Uterus (tissue), 2 donors: ENCODE measurements at regions not wholly inside any gene's neighbourhood (a gene's known extent, or its start where the extent isn't known, plus 50 kb on each side); places are given as distances from the start of the nearest gene placed in this dataset.

Experiments
- CTCF ChIP-seq, 4 experiments: fragments of 200-600 bp in 2 of 4; fragments of 450-650 bp in 2 of 4; sonication (generic) in 2 of 4; IDR thresholded peaks; one replicate each; pipeline ENCODE4 v1.5.1; 2016 to 2019; ENCODE audit warnings: antibody characterized with exemption in 4 of 4, mild to moderate bottlenecking in 2 of 4, moderate library complexity in 1 of 4
- POLR2A ChIP-seq, 2 donors: fragments of 450-650 bp; IDR thresholded peaks; one replicate each; pipeline ENCODE4 v1.6.1; 2016; ENCODE audit warnings: antibody characterized with exemption in 2 of 2, mild to moderate bottlenecking in 1 of 2, moderate library complexity in 1 of 2

DNA sequence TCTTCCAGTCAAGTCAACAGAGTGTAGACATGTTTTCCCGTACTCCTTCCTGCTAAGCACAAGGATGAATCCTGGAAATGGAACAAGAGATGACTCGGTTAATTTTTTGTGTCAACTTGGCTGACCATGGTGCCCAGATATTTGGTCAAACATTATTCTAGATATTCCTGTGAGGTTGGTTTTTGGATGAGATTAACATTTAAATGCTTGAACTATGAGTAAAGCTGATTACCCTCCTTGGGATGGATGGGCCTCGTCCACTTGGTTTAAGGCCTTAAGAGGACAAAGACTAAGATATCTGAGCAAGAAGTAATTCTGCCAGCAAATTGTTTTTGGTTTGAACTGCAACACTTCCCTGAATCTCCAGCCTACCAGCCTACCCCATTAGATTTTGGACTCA lies 338.1 kb upstream of the MSX2 start:
- TF ChIP-seq CTCF (IDR thresholded peaks at IDR 0.05) (no peak), POLR2A (IDR thresholded peaks at IDR 0.05) (no peak)
